ENCODE measurements at regions not wholly inside any gene's neighbourhood (a gene's known extent, or its start where the extent isn't known, plus 50 kb on each side); places are given as distances from the start of the nearest gene placed in this dataset.
"Not testable (repeated sequence)": the region's sequence is repeated elsewhere in the genome, so short reads cannot be mapped to it uniquely, and the experiment has no call there.

DNA sequence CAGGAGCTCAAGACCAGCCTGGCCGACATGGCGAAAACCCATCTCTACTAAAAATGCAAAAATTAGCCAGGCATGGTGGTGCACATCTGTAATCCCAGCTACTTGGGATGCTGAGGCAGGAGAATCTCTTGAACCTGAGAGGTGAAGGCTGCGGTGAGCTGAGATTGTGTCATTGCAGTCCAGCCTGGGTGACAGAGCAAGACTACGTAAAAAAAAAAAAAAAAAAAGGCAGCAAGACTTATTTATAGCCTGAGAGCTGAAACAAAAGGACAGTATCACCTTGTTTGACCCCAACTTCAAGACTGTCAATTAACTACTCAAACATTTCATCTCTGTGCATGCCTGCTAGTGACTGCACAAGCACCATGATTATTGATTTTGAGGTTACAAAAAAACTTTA lies 478.9 kb upstream of the GBE1 start:
- no peak for DNase-seq

DNA sequence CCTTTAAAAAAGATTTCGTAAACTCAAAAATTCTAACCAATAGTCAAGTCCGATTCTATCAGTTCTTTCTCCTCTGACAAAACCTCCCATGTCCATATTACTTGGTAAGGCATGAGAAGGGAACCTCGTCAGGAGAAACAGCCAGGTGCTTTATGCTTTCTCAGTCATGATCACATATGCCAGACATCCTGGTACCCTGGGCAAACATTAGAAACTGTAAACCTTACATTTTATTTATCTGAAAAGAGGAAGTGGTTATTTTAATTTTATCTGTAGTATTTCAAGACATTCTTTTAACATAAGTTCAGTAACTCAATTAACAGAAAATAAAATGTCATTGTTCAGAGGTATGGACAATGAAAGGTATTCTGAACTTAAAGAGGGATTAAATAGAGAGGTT lies 474.8 kb upstream of the GBE1 start:
- DNase-seq: no peak

DNA sequence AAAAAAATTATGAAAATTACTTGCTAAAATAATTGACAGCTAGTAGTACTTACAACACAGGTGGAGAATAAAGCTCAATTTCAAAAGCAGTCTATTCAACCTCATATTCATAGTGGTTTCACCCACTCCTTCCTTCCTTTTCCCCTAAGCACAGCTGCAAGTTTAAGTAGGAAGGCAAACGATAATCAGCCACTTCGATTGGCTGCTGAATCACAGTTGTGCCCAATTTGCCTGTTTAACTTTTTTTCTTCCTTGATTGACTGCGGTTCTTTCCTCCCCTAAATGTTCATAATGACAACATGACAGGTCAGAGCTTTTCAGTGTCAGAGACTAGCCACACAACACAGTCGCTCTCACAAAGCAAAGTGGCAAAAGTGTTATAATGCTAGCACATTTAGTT lies 468.0 kb upstream of the GBE1 start:
- no peak for DNase-seq

DNA sequence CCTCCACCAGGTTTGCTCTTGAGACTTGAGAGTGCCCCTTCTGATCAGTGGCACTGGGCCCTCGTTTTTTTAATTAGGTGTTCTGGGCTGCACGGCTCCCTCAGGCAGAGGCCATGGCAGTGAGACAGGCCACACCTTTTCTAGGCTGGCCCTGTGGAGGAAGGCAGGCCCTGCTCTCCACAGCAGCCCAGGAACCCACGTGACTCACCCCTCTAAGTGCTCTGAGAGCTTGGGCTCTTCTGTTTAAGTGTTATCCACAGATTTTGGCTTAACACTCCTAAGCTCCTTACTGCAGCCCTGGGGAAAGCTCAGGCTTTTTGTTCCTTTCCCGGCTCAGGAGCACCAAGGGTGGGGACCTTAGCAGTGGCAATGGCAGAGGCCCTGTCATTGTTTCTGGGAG lies 463.2 kb upstream of the GBE1 start:
- DNase-seq: no peak

DNA sequence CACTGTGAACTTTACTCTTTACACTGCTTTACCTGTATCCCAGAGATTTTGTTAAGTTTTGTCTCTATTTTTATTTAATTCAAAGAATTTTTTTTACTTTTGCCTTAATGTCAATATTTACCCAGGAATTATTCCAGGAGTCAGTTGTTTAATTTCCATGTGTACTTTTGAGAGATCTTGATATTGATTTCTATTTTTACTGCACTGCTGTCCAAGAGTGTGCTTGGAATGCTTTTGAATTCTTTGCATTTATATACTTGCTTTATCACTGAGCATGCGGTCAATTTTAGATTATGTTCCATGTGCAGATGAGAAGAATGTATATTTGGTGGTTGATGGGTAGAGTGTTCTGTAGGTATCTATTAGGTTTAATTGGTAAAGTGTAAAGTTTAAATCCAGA lies 461.0 kb upstream of the GBE1 start:
- DNase-seq: no peak

DNA sequence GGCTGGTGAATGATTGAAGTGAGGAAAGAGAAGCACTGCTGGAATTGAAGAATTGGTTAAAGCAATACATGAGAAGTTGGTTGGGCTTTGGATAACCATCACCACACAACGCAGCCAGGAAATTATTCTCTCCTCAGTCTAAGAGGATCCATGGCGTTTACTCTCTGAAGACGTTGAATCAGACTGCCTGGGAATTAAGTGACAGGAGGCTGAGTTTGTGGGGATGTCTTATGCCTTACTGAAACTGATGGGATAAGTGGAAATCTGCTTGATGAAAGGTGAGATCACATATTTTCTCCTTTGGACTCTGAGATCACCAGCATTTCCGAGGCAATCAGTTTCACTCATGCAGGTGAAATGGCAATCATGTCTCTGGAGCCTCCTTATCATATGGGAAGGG lies 456.1 kb upstream of the GBE1 start:
- DNase-seq: no peak

DNA sequence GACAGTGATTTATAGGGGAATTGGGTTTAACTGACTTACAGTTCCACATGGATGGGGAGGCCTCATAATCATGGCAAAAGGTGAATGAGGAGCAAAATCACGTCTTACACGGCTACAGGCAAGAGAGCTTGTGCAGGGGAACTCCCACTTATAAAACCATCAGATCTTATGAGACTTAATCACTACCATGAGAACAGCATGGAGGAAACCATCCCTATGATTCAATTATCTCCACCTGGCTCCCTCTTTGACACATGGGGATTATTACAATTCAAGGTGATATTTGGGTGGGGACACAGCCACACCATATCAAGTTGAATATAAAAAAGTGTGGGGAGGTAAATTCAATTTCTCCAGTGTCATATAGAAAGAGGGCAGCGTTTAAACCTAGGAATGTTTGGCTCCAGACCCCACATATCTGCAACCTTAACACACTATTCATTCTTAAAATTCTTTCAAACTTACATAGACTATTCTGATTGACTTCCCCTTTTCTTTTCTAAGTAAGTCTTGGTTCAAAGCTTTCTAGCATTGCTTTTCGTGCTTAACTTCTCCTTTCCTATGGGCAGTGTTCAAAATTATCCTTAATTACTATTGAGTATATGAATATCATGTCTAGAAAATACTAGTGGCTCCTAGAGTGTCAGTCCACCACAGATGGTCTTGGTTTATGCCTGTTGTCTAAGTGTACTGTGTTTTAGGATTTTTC lies 446.7 kb upstream of the GBE1 start:
- no peak for DNase-seq

DNA sequence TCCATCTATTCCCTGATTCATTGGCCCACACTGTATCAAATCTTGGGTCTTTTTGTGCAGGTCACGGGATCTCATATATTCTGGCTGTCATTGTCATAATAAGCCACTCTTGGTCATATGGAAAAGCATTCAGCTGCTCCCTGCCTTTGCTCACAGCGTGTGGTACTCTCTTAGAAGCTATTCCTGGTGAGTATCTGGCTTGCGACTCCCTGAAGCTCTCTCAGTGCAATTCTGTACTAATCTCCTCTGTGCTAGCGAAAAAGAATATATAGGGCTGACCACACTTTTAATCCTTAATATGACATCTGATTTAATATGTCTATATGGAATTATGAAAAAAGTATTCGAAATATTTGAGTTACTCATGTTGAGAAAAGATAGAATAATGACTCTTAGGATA lies 440.8 kb upstream of the GBE1 start:
- no peak for DNase-seq

DNA sequence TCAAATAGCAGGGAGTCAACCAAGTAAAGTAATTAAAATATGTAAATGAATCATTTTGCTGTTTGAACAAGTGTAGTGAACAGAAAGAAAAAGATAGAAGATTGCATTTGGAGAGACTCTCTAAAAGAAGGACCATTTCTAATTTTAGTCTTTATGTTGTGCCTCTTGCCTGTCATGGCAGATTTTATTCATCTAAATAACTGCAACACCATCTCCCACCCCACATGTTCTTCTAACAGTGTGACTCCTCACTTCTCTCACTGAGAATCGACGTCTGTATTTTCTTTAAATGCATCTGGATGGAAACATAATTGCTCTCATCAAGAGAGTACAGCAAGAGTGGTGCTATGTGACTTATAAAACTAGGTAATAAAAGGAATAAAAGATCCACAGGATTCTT lies 439.9 kb upstream of the GBE1 start:
- DNase-seq: no peak

DNA sequence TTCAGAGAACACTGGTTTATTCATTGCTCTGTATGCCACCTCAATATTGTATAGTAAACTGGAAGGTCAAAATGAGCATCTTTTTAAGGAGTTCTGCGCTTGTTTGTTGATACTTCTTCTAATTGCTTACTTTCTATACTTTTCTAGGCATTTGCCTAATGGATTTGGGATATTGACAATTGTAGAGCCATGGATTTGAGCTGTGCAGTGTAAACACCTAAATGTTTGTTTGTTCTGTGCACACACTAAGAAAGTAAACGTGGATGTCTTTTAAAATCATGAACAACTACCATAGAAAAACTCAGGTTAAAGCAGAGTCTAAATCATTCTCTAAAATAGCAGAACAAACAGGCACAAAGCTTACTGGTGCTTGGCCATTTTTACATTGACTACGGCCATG lies 436.6 kb upstream of the GBE1 start:
- DNase-seq: no peak

DNA sequence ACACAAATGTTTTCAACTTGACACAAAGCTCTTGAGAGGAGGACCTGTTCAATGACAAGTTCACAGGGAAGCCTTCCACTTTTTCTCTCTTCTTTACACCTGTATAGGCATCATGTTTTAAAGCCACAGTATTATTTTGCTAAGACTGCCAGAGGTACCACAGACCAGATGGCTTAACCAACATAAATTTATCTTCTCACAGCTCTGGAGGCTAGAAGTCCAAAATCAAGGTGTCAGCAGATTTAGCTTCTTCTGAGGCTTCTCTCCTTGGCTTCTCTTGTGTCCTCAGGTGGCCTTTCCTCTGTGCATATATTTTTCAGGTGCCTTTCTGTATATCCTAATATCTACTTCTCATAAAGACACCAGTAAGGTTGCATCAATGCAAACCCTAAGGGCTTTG lies 435.2 kb upstream of the GBE1 start:
- no peak for DNase-seq

DNA sequence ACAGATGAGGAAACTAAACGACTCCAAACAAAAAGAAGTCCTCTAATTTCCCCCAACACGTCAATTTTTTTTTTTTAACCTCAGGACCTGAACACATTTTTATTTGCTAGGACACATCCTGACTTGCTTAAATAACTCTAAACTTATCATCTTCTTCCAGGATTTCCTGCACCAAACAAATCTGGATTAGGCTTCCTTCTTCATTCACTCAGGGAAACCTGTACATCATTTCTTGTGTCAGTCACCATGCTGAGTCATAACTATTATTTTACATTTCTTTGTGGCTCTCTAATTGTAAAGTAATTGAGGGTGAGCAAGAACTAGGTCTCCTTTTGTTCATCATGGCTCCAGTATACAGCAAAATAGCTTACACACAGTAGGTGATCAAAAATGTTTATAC lies 433.4 kb upstream of the GBE1 start:
- DNase-seq: no peak

DNA sequence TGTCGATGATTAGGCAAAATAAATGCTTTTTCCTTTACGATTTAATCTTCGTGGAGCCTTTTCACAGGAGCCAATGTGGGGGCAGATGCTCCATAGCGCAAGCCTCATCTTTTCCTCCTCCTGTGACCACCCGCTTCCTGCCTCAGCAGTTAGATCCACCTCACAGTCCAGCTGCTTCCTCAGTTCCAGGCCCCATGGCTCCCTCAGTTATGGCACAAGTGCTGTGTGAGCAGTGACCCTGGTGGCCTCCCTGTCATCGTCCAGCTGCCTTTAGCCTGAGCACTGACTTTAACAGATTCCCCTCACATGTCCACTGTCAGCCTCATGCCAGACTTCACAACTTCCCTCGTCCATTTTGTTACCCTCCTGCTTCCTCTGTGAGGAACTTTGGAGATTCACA lies 424.6 kb upstream of the GBE1 start:
- DNase-seq: no peak

DNA sequence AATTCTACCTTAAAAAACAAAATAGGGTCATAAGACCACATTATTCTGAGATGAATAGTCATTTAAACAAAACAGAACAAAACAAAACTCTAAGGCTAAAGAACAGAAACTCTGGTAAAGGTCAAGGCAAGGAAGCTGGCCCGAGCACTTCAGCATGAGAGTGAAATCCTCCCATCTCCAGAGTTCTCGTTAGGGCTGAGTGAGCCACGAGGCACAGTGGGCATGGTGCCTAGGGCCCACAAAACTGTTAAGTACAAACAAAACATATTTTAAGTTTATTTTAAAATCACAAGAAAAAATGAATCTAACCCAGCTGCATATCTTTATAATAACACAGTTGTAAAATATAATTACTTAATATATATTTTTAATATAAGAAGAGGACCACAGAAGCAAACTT lies 417.8 kb upstream of the GBE1 start:
- no peak for DNase-seq

DNA sequence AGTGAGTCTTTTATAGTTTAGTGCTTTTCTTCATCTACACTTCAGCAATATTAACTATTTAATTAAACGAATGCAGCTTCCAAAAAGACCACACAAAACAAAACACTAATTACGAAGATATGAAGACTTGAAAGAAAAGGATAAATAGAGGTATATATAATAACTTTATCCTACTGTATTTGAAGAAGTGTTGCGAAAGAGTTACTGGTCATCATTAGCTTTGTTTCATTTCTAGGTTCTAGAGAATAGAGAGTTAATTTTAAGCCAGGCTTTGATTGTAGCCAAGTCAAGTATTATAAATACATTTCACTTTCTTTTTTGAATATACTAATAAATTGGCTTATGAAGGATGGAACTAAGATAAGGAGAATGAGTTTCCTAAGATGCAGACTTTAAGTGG lies 416.8 kb upstream of the GBE1 start:
- no peak for DNase-seq

DNA sequence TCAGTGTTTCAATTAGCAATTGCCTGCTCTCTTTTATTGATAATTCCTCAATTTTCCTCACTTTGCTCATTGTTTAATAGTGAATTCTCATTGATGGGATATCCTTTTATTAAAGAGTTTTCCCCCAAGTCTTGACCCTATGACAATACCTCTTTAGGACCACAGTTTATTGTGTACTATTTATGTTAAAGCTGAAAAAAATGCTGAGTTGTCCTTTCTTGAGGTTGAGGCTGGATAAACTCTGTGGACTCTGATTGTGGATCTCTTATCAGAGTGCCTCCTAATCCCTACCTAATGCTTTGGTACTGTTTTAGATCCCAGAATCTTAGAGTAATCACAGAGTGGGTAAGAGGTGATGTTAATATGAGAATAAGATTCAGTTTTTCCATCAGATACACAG lies 416.3 kb upstream of the GBE1 start:
- no peak for DNase-seq

DNA sequence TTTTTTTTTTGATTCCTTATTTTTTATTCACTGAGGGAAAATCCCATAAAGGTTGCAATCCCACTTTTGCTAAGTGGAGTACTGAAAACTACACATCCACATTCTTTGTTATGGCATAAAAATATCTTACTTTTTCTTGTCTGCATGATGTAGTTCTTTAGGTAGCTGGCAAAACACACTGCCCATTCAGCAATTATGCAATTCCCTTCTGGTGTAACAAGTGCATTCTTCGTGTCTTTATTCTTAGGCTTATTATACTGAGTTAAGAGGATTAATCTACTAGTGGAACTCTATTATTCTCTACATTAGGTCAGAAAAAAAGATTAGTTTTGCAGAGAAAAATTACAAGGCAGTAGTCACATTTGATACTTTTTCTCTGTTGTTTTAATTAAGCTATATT lies 403.8 kb upstream of the GBE1 start:
- no peak for DNase-seq

DNA sequence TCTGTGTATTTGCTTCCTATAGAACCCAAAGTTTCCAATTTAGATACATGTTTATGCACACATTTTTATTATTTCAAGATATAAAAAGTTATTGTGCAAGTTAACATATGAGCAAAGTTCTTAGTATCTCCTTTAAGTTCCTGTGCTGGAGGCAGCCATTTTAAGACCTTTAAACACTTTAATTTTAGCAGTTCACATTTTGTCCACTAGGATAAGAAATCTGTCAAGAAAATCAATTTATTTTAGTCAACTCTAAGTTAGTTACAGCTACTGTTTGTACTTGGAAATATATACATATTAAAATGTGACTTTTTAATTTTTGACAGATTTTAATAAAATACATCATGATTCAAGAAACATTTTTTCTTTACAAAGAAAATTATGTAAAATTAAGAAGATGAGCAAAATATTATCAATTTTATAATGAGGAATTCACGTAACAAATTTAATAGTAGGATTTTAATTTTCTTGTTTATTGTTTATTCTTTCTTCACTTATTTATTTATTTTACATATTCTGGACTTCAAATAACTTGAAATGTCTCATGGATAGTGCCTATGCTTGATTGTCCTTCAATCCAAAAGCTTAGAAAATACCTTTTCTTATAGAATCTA lies 402.6 kb upstream of the GBE1 start:
- DNase-seq: no peak

DNA sequence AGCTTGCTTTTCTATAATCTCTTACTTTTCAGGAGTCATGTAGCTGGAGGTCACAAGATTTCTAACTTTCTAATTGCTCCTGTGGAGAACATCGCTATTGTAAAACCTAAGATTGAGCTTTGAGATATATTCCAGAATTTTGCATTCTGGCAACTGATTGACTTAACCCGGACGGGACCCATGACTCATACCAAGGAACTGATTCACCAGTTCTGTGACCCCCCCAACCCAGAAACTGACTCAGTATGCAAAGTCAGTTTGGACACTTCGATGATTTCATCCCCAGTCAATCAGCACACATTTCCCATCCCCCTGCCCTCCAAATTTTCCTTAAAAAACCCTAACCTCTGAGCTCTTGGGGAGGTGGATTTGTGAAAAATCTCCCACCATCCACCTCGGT lies 396.5 kb upstream of the GBE1 start:
- no peak for DNase-seq

DNA sequence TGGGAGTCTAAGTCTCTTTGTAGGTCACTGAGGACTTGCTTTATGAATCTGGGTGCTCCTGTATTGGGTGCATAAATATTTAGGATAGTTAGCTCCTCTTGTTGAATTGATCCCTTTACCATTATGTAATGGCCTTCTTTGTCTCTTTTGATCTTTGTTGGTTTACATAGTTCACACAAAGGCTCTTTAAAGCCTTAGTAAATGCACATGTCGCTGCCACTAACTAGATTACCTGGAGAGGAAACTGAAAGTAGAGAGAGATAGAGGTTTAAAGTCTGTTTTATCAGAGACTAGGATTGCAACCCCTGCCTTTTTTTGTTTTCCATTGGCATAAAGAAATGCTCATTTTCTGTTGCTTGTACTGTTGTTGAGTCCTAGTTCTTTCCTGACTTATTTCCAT lies 392.4 kb upstream of the GBE1 start:
- not testable (repeated sequence) for DNase-seq

DNA sequence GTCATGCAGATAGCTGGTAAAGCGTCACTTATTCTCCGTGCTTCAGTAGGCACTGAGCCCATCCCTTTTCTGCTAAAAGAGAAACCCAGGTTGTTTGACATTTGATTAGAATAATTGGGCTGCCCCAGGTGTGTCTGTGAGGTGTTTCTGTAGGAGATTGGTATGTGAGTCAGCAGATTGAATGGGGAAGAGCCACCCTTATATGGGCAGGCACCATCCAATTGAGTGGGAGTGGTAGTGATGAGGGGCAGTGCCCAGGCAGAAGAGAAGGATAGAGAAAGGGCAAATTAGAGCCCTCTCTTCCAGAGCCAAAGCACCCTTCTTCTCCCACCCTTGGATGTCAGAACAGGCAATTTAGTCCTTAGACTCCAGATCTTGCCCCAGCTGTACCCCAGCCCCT lies 384.3 kb upstream of the GBE1 start:
- no peak for DNase-seq

DNA sequence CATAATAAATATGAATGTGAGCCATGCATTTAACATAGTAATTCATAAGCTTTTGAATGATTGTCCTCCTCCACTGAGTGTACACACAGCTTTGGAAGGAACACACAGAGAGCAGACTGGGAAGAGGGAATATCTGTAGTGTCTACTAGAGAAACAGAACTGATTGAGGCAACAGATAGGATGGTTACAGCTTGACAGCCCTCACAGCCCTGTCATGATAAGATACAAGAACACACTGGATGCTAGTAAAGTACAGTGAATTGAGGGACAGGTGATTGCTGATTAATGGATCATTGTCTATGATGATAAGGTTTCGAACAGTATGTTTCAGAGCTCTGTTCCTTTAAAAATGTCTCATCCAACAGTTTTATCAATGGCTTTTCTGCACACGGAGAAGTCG lies 383.4 kb upstream of the GBE1 start:
- DNase-seq: no peak

DNA sequence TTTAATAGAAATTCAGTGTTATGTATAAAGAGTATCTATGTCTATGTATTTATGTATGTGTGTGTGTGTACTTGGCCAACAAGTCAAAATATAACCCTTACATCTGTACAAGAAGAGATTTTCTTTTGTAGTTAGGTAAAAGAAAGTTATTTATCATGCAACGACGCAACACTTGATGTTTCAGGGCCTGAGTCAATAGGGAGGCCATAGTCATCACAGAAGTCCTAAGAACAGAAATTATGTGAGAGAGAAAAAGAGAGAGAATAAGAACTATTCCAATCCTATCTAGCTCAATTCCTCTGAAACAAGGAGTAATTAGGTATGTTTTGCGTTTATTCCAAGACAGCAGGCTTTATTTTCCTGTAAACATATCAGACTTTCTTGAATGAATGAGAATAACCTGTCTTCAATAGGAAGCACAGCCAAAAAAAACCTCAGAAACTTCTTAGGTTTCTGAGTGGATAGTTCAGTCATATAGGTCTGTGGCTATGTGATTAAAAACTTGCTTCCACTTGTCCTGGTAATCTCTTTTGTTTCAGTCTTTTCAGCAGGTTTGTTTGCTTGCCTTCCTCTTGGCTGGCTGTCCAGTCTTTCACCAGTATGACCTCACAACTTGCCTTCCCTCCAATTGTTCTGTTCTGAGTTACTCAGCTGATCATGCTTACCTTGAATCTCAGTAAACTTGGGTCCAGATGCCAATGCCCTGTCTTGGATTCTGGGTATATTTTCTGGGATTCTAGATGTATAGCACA lies 382.4 kb upstream of the GBE1 start:
- no peak for DNase-seq

DNA sequence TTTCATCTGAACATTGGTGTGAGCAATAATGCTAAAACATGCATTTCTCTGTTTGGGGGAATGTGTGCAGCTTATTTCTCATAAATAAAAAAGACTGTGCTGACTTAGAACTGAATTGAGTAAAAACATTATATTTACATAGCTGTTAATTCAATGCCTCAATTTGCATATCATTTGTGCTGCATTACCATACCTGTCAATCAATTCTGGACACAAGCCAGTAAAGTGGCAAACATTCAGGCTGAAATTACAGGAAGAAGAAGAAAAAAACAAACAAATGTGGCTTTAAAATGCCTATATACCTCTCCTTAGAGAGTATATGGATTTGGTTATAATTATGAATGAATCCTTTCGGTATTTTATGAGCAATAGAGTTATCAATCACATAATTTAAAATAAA lies 380.1 kb upstream of the GBE1 start:
- DNase-seq: no peak

DNA sequence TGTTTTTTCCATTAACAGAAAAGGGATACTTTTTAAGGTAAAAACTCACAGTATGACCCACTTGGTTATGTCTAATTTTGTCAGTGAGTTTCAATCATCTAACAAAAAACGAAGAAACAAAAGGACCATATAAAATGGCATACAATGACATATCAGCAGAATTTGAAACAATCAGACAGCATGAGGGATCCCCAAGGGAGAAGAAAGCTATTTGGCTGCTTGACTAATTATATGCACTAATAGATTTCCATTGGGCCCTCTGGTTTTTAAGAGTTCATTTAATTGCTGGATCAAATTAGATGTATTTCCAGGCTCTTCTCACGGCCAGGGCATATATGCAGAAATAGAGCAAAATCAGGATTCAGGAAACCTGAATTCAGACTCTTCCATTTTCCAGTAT lies 376.4 kb upstream of the GBE1 start:
- no peak for DNase-seq
